C1 segment of cervical spinal cord (tissue), 14 donors: ENCODE measurements at regions not wholly inside any gene's neighbourhood (a gene's known extent, or its start where the extent isn't known, plus 50 kb on each side); places are given as distances from the start of the nearest gene placed in this dataset.

Source experiments
- DNase-seq, 14 donors: peaks; one replicate each; lab custom pipeline; 2025; lab: John Stamatoyannopoulos, UW

DNA sequence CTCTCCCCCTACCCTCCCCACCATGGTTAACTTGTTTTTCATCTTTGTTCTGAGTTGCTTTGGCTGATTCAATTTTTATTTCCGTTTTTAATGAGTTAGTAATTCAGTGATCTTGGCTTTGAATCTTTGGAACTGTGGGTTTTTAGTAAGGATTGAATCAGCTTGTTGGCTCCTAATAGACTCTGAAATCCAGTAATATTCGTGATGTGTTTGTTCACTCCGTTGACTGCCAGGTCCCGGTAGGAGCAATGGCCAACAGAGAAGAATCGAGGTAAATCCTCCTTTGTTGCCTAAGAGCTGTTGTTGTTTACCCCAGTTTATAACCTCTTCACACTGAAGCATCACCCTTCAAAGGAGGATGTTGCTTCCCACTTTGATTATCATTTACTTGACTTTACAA, 92.7 kb downstream of the PCSK1 start:
- DNase-seq: peak in 1 of 14 donors; percentile 29

GRCh38 chr5:96339862-96340261, 93.2 kb downstream of the PCSK1 start:
- DNase-seq: no peak

- peak in 7 of 14 donors; percentile 16 to 70 (median 28) for DNase-seq
Measured at GRCh38 chr5:96338624-96339415, 94.2 kb downstream of the PCSK1 start.

- DNase-seq: no peak
Measured at GRCh38 chr5:96338091-96338490, 95.0 kb downstream of the PCSK1 start.

GRCh38 chr5:96337048-96337781, 95.8 kb downstream of the PCSK1 start:
- no peak for DNase-seq

DNA sequence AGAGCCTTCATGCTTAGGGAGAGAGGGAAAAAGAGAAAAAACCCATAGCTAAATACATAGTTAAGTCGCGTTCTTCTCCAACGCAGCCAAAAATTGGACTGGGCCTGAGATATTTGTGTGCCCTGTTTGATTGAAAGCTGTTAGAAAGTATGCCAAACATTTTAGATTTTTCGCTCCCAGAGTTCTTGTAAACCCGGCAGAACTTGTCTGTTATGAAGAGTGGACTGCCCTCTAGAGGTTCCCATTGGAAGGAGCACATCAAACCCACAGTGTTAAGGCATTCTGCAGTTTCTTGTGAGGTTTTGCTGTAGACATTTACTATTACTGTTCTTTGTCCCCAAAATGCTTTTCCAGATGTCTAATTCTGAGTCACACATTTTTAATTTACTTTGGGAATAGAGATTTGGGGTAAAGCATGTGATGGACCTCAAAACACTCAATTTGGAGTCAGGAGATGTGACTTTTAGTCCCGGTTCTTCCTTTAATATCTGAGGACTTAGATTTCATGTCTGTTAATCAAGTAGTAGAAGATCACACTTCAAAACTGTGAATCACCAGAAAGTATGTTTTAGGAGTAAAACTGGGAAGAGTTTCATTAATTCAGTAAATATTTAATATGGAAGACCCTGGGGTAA, 96.6 kb downstream of the PCSK1 start:
- DNase-seq: peak in 12 of 14 donors; percentile 9 to 66 (median 46)

GRCh38 chr5:96335873-96336272, 97.2 kb downstream of the PCSK1 start:
- DNase-seq: no peak

DNA sequence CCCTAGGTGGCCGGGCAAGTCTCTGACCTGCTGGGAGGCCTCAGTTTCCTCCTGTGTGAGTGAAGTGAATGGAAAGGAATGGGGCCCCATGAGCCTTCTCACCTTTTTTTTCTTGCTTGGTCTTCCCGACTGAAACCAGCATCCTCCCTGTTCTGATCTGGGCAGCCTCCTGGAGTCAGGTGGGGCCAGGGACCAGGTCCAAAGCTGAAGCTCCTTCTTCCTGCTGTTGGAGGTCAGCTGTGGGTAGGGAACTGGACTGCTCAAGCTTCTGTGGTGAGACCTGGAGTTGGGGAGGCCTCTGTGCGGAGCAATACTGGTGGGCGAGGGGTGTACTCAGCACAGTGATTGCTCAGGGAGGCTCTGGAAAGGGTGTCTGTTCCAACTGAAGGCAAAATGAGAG, 99.7 kb downstream of the PCSK1 start:
- peak in 1 of 14 donors; percentile 67 for DNase-seq

GRCh38 chr5:96332535-96333366, 100.3 kb downstream of the PCSK1 start:
- DNase-seq: peak in 1 of 14 donors; percentile 84

DNA sequence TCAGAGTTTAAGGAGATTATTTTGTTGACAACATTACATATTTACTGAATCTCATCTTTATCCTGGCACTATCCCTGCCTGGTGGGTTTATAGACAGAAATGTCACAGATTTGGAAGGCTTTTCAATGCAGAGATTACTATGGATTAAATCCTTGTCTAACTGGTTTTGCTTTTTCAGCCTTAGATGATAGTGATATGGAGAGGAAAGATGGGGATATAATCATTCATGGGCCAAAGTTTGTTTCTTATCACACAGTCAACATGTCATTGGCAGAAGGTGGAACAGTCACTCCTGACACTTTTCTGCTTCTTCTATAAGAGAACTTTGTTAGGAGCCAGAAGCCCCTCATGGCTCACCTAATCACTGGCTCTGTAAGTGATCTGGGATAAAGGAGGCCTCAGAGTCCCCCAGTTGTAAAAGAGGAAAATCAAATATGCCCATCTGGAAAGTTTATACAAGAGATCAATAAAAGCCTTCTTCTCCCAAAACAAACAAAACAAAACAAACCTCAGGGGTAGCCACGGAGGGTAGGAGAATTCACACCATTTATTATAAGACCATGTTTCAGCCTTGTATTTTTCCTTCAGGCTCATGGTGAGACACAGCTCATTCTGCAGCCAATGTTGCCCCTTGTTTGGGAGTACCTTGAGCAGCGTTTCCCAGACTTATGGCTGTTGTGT, 101.2 kb downstream of the PCSK1 start:
- DNase-seq: no peak

- no peak for DNase-seq
Measured at GRCh38 chr5:96331210-96331609, 101.8 kb downstream of the PCSK1 start.

DNA sequence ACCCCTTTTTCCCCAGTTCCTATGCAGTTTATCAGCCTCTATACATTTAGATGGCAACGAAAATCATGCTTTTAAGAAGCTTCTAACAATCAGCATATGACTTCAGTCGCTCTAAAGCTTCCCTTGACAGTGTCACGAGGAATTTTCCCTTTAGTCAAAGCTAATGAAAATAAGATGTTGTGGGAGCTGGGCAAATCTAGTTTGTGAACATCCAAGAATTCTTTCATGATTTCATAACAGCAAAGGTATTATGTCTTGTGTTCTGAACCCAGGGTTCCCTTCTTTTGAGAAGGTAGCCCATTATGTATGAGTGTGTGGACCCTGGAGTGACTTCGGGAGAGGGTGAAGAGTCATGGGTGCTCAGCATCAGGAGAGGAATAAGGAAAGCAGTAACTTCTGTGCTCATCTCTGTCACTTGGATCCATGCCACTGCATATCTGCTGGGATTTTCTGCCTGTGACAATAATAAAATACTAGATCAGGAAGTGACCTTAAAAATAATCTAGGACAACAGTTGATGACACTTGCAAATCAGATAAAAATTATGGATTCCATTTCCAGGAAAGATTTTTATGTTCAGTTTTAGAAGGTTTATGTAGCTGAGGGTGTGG, 102.4 kb downstream of the PCSK1 start:
- no peak for DNase-seq

DNA sequence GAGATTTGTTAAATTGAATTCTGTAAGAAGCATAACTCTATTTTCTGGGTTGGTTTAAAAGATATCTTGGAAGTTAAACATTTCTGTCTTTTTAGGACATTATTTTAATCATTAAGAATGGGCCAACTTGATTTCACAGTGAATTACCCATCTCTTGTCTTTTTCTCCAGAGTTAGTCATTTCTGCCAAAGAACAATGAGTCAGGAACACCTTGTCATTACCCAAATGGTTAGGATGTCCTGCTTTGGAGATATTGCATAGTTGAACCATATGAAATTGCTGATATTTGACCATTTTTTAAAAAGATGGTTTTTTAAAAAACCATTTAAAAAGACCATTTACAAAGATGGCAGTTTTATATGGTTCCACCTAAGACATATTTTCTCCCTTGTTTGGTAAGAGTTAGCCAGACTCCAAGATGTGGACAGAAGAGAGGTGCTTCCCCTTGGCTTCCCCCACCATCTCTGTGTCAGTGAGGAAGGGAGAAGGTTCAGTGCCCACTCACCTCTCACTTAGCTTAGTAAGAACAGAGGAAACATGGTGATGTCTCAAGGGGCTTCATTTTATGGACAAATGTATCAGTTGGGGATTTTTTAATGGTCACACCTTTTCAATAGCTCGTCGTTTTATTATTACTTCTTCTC, 103.0 kb downstream of the PCSK1 start:
- no peak for DNase-seq

DNA sequence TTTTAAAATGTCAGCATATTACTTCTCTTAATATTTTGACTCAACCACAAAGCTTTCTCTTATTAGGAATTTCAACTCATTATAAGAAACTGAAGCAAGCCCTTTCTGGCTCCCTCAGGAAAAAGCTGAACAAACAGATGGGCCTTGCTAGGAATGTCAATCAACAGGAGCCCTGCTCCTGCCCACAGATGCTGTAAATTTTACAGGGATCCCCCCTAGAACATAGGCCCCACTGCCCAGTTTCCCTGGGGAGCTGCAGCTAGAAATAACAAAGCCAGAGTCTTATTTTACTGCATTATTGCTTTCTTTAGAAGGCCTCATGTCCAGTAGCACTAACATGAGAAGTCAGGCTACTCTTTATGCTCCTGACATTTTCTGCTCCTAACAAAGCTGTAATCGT, 103.8 kb downstream of the PCSK1 start:
- no peak for DNase-seq

- no peak for DNase-seq
Measured at GRCh38 chr5:96327722-96328121, 105.3 kb downstream of the PCSK1 start.

- no peak for DNase-seq
Measured at GRCh38 chr5:96326902-96327301, 106.1 kb downstream of the PCSK1 start.

GRCh38 chr5:96324708-96325107, 108.3 kb downstream of the PCSK1 start:
- no peak for DNase-seq

DNA sequence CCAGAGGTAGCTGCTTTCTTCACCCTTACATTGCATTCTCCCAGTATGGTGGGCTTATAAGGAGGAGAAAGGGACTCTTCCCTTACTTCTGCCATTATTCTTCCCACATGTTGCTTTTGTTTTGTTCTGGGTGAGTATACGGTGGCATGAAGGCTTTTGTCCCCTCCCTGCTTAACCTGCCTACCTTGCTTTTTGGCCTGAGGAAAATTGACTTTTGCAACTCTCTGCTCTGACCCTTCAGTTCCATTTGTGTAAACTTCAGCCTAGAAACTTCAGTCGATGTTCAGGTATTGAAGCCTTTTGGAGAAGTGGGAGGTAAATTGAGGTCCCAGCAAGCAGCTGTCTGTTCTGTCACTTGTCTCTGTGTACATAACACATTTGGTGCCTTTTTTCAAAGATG, 110.2 kb downstream of the PCSK1 start:
- no peak for DNase-seq

DNA sequence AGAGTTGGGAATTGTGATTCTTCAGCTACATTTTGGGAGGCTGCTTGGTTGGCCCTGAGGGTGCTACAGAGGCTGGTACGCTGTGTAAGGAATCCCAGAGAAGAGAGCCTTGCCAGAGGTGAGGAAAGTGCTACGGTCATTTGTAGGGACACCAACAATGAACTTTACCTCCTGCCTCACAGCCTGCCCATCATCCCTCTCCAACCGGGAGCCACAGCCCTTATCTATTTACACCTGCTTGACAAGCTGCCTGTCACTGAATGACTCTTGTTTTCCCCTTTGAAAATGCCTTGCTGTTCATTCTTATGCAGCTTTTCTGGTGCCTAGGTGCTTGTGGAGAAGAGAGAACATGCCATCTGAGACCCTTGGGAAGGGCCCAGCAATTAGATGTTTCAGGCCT, 110.8 kb downstream of the PCSK1 start:
- no peak for DNase-seq

- no peak for DNase-seq
Measured at GRCh38 chr5:96321345-96321744, 111.7 kb downstream of the PCSK1 start.
